GM19395 (cell line): ENCODE measurements at regions not wholly inside any gene's neighbourhood (a gene's known extent, or its start where the extent isn't known, plus 50 kb on each side); places are given as distances from the start of the nearest gene placed in this dataset.
"Not testable (repeated sequence)": the region's sequence is repeated elsewhere in the genome, so short reads cannot be mapped to it uniquely, and the experiment has no call there.

Experiments used
- ATAC-seq: cut with Tn5 transposase; IDR thresholded peaks from one replicate; pipeline ENCODE4 v1.9.1; 2021; ENCODE audit warnings: mild to moderate bottlenecking, moderate library complexity; ENCODE audit not compliant: unreplicated experiment

GRCh38 chr7:145481985-145482384, 634.6 kb upstream of the CNTNAP2 start:
- ATAC-seq: no peak

DNA sequence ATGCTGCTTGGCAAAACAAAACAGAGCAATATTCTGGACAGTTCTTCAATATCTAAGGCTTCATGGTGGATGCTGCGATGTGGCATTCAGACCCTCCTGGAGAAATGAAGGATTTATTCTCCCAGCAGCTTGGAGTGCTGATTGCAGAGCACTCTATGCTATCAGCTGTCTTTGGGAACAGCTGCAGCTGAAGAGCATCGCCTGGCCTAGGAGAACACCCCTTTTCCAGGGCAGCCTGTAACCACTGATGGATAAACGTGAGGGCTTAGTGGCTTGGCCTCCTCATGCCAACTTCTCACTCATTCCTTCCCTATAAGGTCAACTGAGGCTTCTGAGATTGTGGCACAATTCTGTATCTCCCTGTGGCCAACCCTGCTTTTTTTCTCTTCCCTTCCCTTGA, 638.1 kb upstream of the CNTNAP2 start:
- no peak for ATAC-seq

DNA sequence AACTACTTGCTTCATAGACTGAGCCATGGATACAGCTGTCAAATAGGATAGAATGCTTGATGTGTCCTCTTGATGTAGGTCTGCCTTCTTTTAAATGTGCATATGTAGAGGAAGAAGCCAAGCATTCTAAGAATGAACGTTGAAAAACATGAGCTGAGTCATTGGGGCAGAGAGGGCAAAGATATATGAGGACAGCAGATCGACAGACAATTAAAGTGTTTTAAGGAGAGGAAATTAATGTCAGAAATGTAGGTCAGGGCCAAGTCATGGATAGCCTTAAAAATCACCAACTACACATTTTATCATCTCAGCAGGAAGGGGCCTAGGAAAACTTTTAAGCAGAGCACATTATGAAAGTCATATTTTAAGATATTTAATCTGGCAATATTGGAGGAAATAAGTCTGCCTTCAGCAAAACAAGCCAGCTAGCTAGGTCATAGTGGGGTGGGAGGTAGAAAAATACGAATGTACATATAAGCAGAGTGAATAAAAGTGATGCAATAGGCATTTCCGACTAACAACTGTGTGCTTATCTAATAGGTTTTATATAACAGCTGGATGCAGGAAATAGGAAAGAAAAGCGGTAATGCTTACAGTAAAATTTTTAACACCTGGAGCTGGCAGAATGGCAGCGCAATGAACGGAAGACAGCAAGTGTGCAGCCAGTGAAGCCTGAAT, 638.3 kb upstream of the TPK1 start:
- ATAC-seq: no peak

DNA sequence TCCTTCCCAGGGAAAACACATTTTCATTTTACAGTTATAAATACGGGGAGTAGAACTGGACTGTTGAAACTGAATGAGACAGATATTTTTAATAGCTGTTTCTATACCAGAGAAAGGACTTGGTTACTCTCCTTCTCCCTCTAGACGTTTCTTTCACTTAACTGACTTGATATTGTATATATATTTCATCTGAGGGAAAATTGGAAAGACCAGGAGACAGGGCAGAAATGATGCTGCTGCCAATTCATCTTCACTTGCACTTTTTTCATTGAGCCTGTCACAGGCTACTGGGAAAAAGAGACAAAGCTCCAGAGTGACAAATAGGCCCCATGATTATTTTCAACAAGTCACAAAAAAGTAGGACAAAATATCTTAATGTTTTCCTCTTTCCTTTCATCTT, 636.0 kb upstream of the TPK1 start:
- ATAC-seq: no peak

DNA sequence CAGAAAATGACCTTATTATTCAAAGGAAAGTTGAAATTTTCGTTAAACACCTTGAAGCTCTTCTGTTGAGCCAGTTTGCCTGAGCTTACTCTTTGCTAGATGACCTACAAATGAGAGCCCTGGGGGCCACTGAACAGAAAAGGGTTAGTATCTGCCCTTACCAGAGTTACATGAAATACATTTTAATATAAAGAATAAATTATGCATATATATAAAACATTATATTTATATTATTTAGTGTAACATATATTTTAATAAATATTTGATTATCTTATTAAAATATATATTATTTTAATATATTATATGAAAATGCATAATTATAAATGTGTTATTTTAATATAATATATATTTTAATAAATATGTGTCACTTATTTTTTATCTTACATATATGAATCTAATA, 628.4 kb upstream of the TPK1 start:
- ATAC-seq: no peak

GRCh38 chr7:145462463-145462862, 626.6 kb upstream of the TPK1 start:
- no peak for ATAC-seq

GRCh38 chr7:145434811-145435210, 599.0 kb upstream of the TPK1 start:
- no peak for ATAC-seq

- ATAC-seq: no peak
Observed at GRCh38 chr7:145431834-145432233, 596.0 kb upstream of the TPK1 start.

DNA sequence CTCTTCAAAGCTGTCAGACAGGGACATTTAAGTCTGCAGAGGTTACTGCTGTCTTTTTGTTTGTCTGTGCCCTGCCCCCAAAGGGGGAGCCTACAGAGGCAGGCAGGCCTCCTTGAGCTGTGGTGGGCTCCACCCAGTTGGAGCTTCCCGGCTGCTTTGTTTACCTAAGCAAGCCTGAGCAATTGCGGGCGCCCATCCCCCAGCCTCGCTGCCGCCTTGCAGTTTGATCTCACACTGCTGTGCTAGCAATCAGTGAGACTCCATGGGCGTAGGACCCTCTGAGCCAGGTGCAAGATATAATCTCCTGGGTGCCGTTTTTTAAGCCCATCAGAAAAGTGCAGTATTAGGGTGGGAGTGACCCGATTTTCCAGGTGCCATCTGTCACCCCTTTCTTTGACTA, 582.6 kb upstream of the TPK1 start:
- ATAC-seq: not testable (repeated sequence)

GRCh38 chr7:145411066-145411465, 575.2 kb upstream of the TPK1 start:
- no peak for ATAC-seq

- ATAC-seq: no peak
Observed at GRCh38 chr7:145398758-145399157, 562.9 kb upstream of the TPK1 start.

- no peak for ATAC-seq
Observed at GRCh38 chr7:145394126-145394525, 558.3 kb upstream of the TPK1 start.

DNA sequence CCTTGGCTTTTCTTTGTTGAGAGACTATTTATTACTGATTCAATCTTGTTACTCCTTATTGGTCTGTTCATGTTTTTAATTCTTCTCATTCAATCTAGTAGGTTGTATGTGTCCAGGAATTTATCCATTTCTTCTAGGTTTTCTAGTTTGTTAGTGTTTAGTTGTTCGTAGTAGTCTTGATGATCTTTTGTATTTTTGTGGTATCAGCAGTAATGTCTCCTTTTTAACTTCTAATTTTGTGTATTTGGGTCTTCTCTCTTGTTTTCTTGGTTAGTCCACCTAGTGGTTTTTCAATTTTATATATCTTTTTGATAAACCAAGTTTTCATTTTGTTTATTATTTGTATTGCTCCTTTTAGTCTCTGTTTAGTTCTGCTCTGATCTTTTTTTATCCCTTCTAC, 546.9 kb upstream of the TPK1 start:
- no peak for ATAC-seq

DNA sequence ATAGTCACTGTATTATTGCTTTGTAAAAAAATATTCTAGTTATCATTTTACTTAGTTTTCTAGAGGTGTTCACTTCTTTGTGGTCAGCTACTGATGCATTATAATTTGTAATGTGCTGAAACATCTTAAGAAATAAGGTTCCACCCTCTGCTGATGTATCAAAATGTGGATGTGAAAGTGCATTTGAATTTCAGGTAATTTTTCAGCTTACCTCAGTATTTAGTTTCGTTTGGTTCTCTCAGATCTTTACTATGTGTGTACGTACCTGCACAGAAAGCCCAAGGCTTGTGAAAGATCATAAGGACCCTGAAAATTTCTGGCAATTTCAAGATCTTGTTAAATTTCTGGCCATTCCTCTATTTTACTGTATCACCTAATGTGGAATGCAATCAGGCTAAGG, 542.3 kb upstream of the TPK1 start:
- no peak for ATAC-seq

DNA sequence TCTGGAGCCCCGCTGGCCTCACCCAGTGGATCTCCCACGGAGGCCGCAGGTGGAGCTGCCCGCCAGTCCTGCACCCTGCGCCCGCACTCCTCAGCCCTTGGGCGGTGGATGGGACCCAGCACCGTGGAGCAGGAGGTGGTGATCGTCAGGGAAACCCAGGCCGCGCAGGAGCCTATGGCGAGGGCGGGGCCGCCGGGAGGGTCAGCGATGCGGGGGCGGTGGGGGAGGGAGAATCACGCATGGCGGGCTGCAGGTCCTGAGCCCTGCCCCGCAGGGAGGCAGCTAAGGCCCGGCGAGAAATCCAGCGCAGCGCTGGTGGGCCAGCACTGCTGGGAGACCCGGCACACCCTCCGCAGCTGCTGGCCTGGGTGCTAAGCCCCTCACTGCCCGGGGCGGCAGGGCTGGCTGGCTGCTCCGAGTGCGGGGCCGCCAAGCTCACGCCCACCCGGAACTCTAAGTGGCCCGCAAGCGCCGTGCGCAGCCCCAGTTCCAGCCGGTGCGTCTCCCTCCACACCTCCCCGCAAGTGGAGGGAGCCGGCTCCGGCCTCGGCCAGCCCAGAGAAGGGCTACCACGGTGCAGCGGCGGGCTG, 524.8 kb upstream of the TPK1 start:
- no peak for ATAC-seq

GRCh38 chr7:145350334-145350733, 514.5 kb upstream of the TPK1 start:
- no peak for ATAC-seq

- ATAC-seq: not testable (repeated sequence)
Observed at GRCh38 chr7:145349452-145349851, 513.6 kb upstream of the TPK1 start.

- no peak for ATAC-seq
Observed at GRCh38 chr7:145347271-145347670, 511.4 kb upstream of the TPK1 start.

- ATAC-seq: no peak
Observed at GRCh38 chr7:145339319-145339718, 503.5 kb upstream of the TPK1 start.

- no peak for ATAC-seq
Observed at GRCh38 chr7:145331522-145331921, 495.7 kb upstream of the TPK1 start.

- ATAC-seq: no peak
Observed at GRCh38 chr7:145331076-145331475, 495.2 kb upstream of the TPK1 start.

DNA sequence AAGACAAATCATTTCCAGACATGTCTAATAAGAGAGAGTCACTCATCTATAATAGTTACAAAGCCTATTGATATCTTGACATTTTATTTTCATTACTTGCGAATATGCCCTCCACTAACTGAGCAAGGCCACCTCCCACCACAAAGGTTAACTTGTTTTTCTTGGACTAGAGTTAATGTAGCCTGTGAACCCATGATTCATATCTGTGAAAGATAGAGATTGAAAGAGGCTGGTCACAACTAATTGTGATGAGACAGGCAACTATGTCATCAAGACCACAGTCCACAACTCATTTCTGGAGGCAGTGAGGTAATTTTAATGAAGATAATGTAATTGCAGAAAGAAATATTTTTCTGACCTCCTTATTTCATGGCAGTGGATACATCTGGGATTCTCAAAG, 491.8 kb upstream of the TPK1 start:
- ATAC-seq: no peak

GRCh38 chr7:145324081-145324480, 488.2 kb upstream of the TPK1 start:
- no peak for ATAC-seq
